HEK293T (cell line): ENCODE measurements at regions not wholly inside any gene's neighbourhood (a gene's known extent, or its start where the extent isn't known, plus 50 kb on each side); places are given as distances from the start of the nearest gene placed in this dataset.

Source experiments
- CTCF ChIA-PET: fragments of 350-600 bp; formaldehyde crosslinking; extraction: SDS; loops from one replicate; lab custom pipeline; 2021; ENCODE audit warnings: antibody characterized with exemption, inconsistent platforms; lab: Yijun Ruan, JAX
- POLR2A ChIA-PET: fragments of 350-600 bp; formaldehyde crosslinking; extraction: SDS; loops from one replicate; lab custom pipeline; 2020; ENCODE audit warnings: antibody characterized with exemption, inconsistent platforms; lab: Yijun Ruan, JAX
- DNase-seq: peaks from one replicate; pipeline ENCODE4 v3.0.0; 2012; ENCODE audit warnings: mixed read lengths; ENCODE audit errors: extremely low spot score
- ARNT ChIP-seq: fragments of 450-650 bp; IDR thresholded peaks from 2 replicates; pipeline ENCODE4 v1.6.1; 2017; ENCODE audit warnings: mild to moderate bottlenecking
- BHLHE40 ChIP-seq: fragments of 450-650 bp; IDR thresholded peaks from 2 replicates; pipeline ENCODE4 v1.6.1; 2016; ENCODE audit warnings: mild to moderate bottlenecking, moderate library complexity, borderline replicate concordance
- CTBP1 ChIP-seq: fragments of 450-650 bp; IDR thresholded peaks from 2 replicates; pipeline ENCODE4 v1.6.1; 2016; ENCODE audit warnings: borderline replicate concordance
- ELF4 ChIP-seq: fragments of 450-650 bp; IDR thresholded peaks from 2 replicates; pipeline ENCODE4 v1.6.1; 2017; ENCODE audit warnings: antibody characterized with exemption
- FOXA1 ChIP-seq: fragments of 450-650 bp; IDR thresholded peaks from 2 replicates; pipeline ENCODE4 v1.6.1; 2016; ENCODE audit warnings: mild to moderate bottlenecking
- FOXK2 ChIP-seq: fragments of 450-650 bp; IDR thresholded peaks from 2 replicates; pipeline ENCODE4 v1.6.1; 2016; ENCODE audit warnings: mild to moderate bottlenecking
- FOXM1 ChIP-seq: fragments of 450-650 bp; IDR thresholded peaks from 2 replicates; pipeline ENCODE4 v1.6.1; 2017; ENCODE audit warnings: mild to moderate bottlenecking, borderline replicate concordance
- HDGF ChIP-seq: fragments of 450-650 bp; IDR thresholded peaks from 2 replicates; pipeline ENCODE4 v1.6.1; 2017; ENCODE audit warnings: antibody characterized with exemption, borderline replicate concordance
- L3MBTL2 ChIP-seq: fragments of 450-650 bp; conservative IDR thresholded peaks from 2 replicates; pipeline ENCODE4 v1.6.1; 2016; ENCODE audit warnings: mild to moderate bottlenecking
- LEF1 ChIP-seq: fragments of 450-650 bp; IDR thresholded peaks from 2 replicates; pipeline ENCODE4 v1.6.1; 2017; ENCODE audit warnings: mild to moderate bottlenecking, borderline replicate concordance
- NFRKB ChIP-seq: fragments of 450-650 bp; IDR thresholded peaks from 2 replicates; pipeline ENCODE4 v1.6.1; 2016; ENCODE audit warnings: mild to moderate bottlenecking, moderate library complexity
- PKNOX1 ChIP-seq: fragments of 450-650 bp; IDR thresholded peaks from 2 replicates; pipeline ENCODE4 v1.6.1; 2016
- SP1 ChIP-seq: fragments of 450-650 bp; IDR thresholded peaks from 2 replicates; pipeline ENCODE4 v1.6.1; 2017
- SUZ12 ChIP-seq: fragments of 450-650 bp; IDR thresholded peaks from 2 replicates; pipeline ENCODE4 v1.6.1; 2016; ENCODE audit warnings: mild to moderate bottlenecking
- TARDBP ChIP-seq: fragments of 450-650 bp; IDR thresholded peaks from 2 replicates; pipeline ENCODE4 v1.6.1; 2016
- ZNF384 ChIP-seq: fragments of 450-650 bp; IDR thresholded peaks from 2 replicates; pipeline ENCODE4 v1.6.1; 2016

- ChIA-PET POLR2A (no interaction called here), CTCF (no interaction called here)
- DNase-seq: no peak
- TF ChIP-seq FOXK2 (no peak), HDGF (no peak), BHLHE40 (no peak), ELF4 (no peak), SUZ12 (no peak)
These were observed 224.9 kb downstream of the FGF9 start for GRCh38 chr13:21895779-21896178.

GRCh38 chr13:21897161-21897560 lies 226.3 kb downstream of the FGF9 start:
- DNase-seq: no peak
- TF ChIP-seq NFRKB: no peak
- TF ChIP-seq PKNOX1: no peak
- TF ChIP-seq FOXA1: no peak
- no peak for TF ChIP-seq FOXK2
- no peak for TF ChIP-seq ELF4
- no peak for TF ChIP-seq FOXM1
- TF ChIP-seq L3MBTL2: no peak
- no peak for TF ChIP-seq ZNF384
- no peak for TF ChIP-seq HDGF
- TF ChIP-seq BHLHE40: no peak
- TF ChIP-seq CTBP1: no peak
- no peak for TF ChIP-seq LEF1
- no peak for TF ChIP-seq SP1
- no peak for TF ChIP-seq TARDBP
- TF ChIP-seq SUZ12: no peak
- no peak for TF ChIP-seq ARNT
- CTCF ChIA-PET: no interaction called here
- POLR2A ChIA-PET: no interaction called here

GRCh38 chr13:21898459-21898858 lies 227.6 kb downstream of the FGF9 start:
- CTCF ChIA-PET: no interaction called here
- DNase-seq: no peak

GRCh38 chr13:21898945-21899344 lies 228.1 kb downstream of the FGF9 start:
- DNase-seq: no peak
- no peak for TF ChIP-seq BHLHE40
- no peak for TF ChIP-seq HDGF
- TF ChIP-seq SUZ12: no peak
- TF ChIP-seq ELF4: no peak
- ChIA-PET POLR2A (no interaction called here), CTCF (no interaction called here)

More at GRCh38 chr13:21898459-21898858, 227.6 kb downstream of the FGF9 start:
- no peak for TF ChIP-seq CTBP1
- no peak for TF ChIP-seq FOXK2
- TF ChIP-seq SP1: no peak
- TF ChIP-seq ELF4: no peak
- no peak for TF ChIP-seq LEF1
- no peak for TF ChIP-seq FOXM1
- TF ChIP-seq PKNOX1: no peak
- TF ChIP-seq L3MBTL2: no peak
- TF ChIP-seq TARDBP: no peak
- no peak for TF ChIP-seq FOXA1
- TF ChIP-seq ARNT: no peak
- TF ChIP-seq SUZ12: no peak
- POLR2A ChIA-PET: no interaction called here

GRCh38 chr13:21901336-21901735 lies 230.5 kb downstream of the FGF9 start:
- ChIA-PET CTCF (no interaction called here), POLR2A (no interaction called here)
- TF ChIP-seq SUZ12 (no peak), FOXM1 (no peak), PKNOX1 (no peak), HDGF (no peak), NFRKB (no peak), CTBP1 (no peak), BHLHE40 (no peak), ELF4 (no peak)
- DNase-seq: no peak

- POLR2A ChIA-PET: no interaction called here
- TF ChIP-seq LEF1 (no peak), FOXM1 (no peak), L3MBTL2 (no peak), SUZ12 (no peak), ELF4 (no peak), TARDBP (no peak), PKNOX1 (no peak), NFRKB (no peak), HDGF (no peak), ZNF384 (no peak), BHLHE40 (no peak), ARNT (no peak), CTBP1 (no peak), SP1 (no peak), FOXA1 (no peak), FOXK2 (no peak)
- no peak for DNase-seq
- CTCF ChIA-PET: no interaction called here
These were observed 231.2 kb downstream of the FGF9 start for GRCh38 chr13:21901811-21902708.
